ENCODE measurements at regions not wholly inside any gene's neighbourhood (a gene's known extent, or its start where the extent isn't known, plus 50 kb on each side); places are given as distances from the start of the nearest gene placed in this dataset.

DNA sequence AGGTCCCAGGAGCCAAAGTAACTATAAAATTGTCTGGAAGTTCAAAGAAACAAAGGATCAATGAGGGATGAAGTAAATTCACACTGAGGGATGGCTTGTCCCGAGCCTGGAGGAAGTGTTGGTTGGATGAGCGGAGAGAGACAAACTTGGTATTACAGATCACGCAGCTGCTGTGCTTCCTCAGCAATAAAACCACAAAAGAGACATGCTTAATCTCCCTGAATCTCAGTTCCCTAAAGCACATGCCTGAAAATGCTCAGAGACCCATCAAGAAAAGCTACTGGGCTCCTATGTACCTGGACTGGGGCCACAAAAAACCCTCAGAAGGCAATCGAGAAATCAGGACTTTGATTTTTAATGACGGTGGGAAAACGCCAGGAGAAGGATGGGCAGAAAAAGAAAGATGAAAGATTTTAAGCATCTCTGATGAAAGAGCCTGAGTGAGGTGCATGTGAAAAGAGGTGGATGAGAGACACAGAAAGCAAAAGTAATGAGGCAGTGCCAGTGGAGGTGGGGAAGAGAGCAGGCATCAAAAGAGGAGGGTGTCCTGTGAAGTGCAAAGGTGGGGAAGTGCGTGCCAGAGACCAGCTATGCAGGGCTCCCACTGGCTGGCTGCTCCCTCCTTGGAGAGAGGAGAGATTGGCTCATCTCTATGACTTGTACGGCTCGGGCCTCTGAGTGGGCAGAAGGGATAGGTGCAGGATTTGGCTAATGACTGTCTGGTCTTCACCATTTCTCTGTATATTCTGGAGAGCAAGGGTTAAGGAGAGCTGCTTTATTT lies 143.7 kb downstream of the ABCC12 start:
- H3K4me3 ChIP-seq (ENCODE audit: low read length): no peak overlapping the region
- TF ChIP-seq, protein P1, sequence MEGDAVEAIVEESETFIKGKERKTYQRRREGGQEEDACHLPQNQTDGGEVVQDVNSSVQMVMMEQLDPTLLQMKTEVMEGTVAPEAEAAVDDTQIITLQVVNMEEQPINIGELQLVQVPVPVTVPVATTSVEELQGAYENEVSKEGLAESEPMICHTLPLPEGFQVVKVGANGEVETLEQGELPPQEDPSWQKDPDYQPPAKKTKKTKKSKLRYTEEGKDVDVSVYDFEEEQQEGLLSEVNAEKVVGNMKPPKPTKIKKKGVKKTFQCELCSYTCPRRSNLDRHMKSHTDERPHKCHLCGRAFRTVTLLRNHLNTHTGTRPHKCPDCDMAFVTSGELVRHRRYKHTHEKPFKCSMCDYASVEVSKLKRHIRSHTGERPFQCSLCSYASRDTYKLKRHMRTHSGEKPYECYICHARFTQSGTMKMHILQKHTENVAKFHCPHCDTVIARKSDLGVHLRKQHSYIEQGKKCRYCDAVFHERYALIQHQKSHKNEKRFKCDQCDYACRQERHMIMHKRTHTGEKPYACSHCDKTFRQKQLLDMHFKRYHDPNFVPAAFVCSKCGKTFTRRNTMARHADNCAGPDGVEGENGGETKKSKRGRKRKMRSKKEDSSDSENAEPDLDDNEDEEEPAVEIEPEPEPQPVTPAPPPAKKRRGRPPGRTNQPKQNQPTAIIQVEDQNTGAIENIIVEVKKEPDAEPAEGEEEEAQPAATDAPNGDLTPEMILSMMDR (conservative IDR thresholded peaks at IDR 0.05; ENCODE audit: low read depth, low read length): no peak
- DNase-seq (ENCODE audit: low read depth): no peak

DNA sequence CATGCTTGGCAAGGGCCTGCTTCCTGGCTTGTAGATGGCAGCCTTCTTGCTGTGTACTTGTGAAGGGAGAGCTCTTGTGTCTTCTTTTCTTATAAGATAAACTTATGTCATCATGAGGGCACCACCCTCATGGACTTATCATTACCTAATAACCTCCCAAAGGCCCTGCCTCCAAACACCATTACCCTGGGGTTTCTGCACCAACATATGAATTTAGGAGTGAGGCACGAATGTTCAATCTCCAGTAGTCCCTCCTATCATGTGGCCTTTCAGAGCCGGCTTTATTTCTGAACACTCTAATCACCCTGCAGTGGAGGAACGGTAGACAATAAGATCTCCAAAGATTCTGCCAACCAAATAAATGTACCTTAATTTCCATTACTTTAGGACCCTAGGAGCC lies 144.3 kb downstream of the ABCC12 start:
- DNase-seq (ENCODE audit: low read depth): no peak
- TF ChIP-seq, protein P1 (conservative IDR thresholded peaks at IDR 0.05; ENCODE audit: low read depth, low read length): no peak
- H3K4me3 ChIP-seq (ENCODE audit: low read length): no peak overlapping the region

GRCh38 chr16:48008011-48008525 lies 147.7 kb downstream of the ABCC12 start:
- TF ChIP-seq, protein P1 (conservative IDR thresholded peaks at IDR 0.05; ENCODE audit: low read depth, low read length): no peak
- DNase-seq (ENCODE audit: low read depth): no peak
- H3K4me3 ChIP-seq (ENCODE audit: low read length): no peak overlapping the region

- no peak overlapping the region for H3K4me3 ChIP-seq (ENCODE audit: low read length)
- TF ChIP-seq, protein P1 (conservative IDR thresholded peaks at IDR 0.05; ENCODE audit: low read depth, low read length): no peak
- no peak for DNase-seq (ENCODE audit: low read depth)
Observed at GRCh38 chr16:48004141-48004695, 151.6 kb downstream of the ABCC12 start.

DNA sequence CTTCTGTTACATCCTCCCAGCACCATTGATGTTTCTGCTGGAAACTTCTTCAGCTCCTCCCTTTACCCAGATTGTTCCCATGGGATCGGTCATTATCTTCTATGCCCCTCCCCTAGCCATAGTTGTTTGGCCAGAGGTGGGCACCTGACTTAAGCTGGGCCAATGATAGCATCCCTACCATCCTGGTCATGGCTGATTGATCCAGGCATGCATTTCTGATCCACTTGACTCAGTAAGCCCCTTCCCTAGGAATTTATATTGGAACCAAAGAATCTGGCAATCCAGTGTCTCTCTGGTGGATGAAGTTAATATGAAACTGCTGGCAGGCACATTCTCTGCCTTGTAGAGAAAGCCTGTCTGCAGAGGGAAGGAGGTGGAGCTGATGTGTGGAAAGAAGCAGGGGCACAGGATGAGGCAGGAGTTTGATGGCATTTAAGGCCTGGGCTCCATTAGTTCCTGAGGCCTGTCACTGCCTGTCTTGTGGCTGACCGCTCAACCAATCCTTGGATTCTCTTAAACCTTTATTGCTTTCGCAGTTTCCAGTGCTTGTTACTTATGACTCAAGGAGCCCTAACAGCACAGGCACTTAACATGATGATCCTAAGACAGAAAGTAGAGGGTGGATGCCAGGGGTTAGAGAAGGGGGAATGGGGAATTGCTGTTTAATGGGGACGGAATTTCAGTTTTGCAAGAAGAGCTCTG lies 152.4 kb downstream of the ABCC12 start:
- TF ChIP-seq, protein P1 (conservative IDR thresholded peaks at IDR 0.05; ENCODE audit: low read depth, low read length): no peak
- DNase-seq (ENCODE audit: low read depth): no peak
- H3K4me3 ChIP-seq (ENCODE audit: low read length): no peak overlapping the region

- DNase-seq (ENCODE audit: low read depth): no peak
- H3K4me3 ChIP-seq (ENCODE audit: low read length): no peak overlapping the region
- TF ChIP-seq, protein P1 (conservative IDR thresholded peaks at IDR 0.05; ENCODE audit: low read depth, low read length): no peak
Observed at GRCh38 chr16:48001324-48001895, 154.4 kb downstream of the ABCC12 start.
